HG02973 (cell line): ENCODE measurements at regions not wholly inside any gene's neighbourhood (a gene's known extent, or its start where the extent isn't known, plus 50 kb on each side); places are given as distances from the start of the nearest gene placed in this dataset.
"Not testable (repeated sequence)": the region's sequence is repeated elsewhere in the genome, so short reads cannot be mapped to it uniquely, and the experiment has no call there.

Source experiments
- ATAC-seq: cut with Tn5 transposase; IDR thresholded peaks from one replicate; pipeline ENCODE4 v1.9.1; 2021; ENCODE audit warnings: moderate library complexity; ENCODE audit not compliant: unreplicated experiment

GRCh38 chr6:144667532-144668503, 382.7 kb downstream of the UTRN start:
- no peak for ATAC-seq

- not testable (repeated sequence) for ATAC-seq
Observed at GRCh38 chr6:144670259-144670658, 385.1 kb downstream of the UTRN start.

GRCh38 chr6:144673807-144674206, 388.7 kb downstream of the UTRN start:
- no peak for ATAC-seq

DNA sequence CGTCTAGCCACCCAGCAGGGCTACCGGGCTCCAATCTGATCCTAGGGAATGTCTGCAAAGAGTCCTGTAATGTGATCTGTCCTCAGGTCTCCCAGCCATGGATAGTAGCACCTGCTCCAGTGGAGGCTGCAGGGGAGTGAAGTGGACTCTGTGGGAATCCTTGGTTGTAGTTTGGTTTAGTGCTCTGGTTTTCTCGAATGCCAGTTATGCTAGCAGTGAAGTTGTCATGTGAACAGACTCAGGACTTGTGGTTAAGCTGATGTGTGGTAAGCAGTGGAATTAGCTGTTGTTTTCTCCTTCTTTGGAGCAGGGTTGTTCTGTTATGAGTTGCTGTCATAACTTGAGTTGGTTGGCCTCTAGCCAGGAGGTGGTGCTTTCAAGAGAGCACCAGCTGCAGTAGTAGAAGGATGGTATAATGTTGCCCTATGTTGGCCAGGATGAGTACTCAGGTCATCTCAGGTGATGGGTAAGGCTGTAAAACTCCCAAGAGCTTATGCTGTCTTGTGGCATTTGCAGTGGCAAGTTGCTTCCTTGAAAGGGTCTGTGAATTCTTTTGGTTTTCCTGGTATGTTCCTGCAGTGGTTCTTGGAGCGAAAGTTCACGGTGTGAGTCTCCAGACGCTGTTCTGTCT, 390.2 kb downstream of the UTRN start:
- ATAC-seq, result no peak

DNA sequence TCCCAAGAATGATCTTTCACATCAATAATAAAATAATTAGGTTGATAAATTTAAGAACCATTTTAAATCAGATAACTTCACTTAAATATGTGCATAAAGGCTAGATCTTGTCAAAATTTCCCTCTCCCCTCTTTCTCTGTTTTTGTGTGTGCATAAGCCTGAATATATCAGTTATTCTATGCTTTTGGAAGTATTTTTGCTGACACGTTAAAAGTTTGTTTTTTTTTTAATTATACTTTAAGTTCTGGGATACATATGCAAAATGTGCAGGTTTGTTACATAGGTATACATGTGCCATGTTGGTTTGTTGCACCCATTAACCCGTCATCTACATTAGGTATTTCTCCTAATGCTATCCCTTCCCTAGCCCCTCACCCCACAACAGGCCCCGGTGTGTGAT, 391.2 kb downstream of the UTRN start:
- ATAC-seq, result not testable (repeated sequence)

DNA sequence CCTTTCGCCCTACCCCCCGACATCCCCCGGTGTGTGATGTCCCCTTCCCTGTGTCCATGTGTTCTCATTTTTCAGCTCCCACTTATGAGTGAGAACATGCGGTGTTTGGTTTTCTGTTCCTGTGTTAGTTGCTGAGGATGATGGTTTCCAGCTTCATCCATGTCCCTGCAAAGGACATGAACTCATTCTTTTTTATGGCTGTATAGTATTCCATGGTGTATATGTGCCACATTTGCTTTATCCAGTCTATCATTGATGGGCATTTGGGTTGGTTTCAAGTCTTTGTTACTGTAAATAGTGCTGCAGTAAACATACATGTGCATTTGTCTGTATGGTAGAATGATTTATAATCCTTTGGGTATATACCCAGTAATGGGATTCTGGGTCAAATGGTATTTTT, 392.1 kb downstream of the UTRN start:
- ATAC-seq, result not testable (repeated sequence)

GRCh38 chr6:144678844-144679243, 393.7 kb downstream of the UTRN start:
- no peak for ATAC-seq

DNA sequence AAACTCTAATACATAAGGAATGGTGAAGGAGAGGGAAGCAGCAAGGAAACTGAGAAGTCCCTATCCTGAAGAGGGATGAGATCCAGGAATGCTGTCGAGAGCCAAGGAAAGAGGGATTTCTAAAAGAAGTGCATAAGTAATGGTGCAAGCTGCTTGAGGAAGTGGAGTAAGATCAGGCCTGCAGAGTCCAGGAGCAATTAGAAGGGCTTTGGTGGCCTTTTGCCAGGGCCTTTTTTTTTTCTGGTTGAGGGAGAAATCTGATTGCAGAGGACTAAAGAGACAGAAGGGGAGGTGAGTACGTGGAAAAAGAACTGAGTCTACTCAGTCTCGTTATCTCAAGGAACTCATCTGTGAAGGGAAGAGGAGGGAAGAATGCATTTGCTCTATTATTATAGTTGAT, 396.2 kb downstream of the UTRN start:
- no peak for ATAC-seq

GRCh38 chr6:144683216-144684070, 398.3 kb downstream of the UTRN start:
- no peak for ATAC-seq

- ATAC-seq, result no peak
Observed at GRCh38 chr6:144688713-144689112, 403.6 kb downstream of the UTRN start.

DNA sequence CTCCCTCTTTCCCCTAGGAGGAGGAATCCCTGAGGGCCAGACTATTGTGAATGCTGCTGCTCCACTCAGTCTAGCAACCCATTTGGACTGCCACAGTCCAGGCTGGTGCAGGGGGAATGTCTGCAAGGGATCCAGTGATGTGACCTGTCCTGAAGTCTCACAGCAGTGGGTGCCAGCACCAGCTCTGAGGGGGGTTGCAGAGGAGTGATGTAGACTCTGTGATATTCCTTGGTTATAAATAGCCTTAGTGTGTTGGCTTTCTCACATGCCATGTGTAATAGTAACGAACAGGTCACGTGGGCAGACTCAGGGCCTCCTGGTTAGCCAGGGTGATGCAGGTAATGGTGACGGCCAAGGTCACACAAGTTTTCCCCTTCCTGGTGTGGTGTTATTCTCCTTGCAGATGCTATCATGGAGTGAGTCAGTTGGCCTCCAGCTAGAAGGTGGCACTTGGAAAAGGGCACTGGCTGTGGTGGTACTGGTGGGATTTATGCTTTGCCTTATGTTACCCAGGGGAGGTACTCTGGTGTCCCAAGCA, 404.4 kb downstream of the UTRN start:
- no peak for ATAC-seq

DNA sequence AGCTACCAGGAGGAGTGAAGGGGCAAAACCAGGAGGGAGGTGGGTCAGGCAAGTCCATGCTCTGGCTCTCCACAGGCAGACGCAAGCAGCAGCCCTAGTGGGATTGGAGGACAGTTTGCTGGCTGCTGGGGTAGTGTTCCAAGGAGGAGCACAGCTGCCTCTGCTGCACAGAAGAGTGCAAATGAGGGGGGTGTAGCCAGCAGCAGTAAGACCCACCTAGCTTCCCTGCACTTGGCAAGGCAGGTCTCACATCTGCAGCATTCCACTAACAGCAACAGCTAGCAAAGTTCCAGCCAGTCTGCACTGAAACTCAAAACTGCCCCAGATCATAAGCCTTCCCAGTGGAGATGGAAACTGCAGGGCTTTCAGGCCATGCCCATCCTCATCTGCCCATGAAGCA, 405.0 kb downstream of the UTRN start:
- no peak for ATAC-seq

DNA sequence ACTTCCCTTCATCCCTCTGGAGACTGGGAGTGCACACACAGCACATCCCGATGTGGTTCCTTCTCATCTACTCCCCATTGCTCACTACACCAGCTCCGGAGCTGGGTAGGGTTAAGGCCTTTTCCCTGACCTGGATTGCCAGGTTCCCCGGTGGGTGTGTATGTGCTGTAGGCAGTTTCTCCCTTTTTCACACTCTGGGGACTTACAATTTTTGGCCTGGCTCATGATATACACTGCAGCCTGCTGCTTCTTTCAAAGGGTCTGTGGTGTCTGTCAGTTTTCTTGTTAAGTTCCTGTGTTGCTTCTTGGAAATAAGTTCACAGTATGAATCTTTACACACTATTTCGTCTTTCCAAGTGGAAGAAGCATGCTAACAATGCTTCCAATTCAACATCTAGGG, 405.5 kb downstream of the UTRN start:
- no peak for ATAC-seq

- ATAC-seq, result not testable (repeated sequence)
Observed at GRCh38 chr6:144692050-144692449, 406.9 kb downstream of the UTRN start.

DNA sequence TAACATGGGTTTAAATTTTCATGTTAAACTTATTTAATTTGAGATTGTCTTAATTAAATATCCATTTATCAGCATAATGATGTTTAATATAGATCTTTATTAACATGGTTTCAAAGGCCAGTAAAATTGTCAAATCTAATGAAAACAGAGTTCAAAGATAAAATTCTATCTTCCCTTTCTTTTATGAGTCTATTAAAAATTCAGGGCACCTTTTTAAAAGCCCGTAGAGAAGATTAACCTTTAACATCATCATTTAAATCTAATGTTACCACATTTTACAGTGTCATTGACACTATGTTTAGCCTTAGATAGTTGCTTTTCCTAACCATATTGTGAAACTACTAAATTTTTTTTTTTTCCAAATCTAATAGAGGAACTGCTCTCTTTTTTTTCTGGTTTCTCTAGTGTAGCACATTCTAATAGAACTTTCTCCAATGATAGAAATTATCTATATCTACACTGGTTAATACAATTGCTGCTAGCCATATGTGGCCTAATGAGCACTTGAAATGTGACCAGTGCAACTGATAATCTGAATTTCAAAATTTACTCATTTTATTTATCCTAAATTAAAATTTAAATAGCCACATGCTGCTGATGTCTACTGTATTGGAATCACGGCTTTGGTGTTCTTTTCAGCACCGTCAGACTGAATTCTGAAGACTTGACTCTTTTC, 410.9 kb downstream of the UTRN start:
- no peak for ATAC-seq

- ATAC-seq, result no peak
Observed at GRCh38 chr6:144696610-144697368, 411.7 kb downstream of the UTRN start.

DNA sequence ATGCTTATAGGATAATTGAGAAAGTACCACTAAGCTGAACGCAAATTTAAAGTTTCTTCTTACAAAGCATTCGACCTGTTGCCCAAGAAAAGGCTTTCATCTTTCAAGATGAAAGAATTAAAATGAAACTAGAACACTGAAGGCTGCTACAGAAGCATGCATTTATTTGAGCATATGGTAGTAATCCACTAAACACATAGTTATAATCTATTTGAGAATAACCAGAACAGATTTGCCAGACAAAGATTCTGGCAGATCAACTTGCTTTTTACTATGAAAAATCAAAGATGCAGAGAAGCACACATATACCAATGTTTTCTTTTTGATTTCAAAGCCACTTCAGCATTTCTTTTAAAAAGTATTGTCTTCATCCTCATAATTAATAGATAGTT, 412.2 kb downstream of the UTRN start:
- no peak for ATAC-seq

DNA sequence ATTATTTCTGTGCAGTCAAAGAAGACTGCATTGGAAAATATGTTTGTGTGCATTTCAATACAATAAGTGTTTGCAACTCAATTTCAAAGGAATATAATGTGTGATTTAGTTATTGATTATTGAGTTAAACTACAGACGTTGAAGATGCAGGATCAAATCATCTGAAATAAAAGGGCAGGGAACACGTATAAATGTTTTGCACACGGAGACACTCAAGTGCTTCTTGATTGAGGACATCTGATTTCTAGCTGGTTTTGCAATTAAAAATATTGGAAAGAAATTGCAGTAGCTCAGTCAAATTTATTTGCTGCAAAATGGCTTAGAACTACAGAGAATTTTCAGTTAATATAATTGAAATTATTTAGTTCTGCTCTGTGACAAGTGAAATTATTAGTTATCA, 412.7 kb downstream of the UTRN start:
- no peak for ATAC-seq

DNA sequence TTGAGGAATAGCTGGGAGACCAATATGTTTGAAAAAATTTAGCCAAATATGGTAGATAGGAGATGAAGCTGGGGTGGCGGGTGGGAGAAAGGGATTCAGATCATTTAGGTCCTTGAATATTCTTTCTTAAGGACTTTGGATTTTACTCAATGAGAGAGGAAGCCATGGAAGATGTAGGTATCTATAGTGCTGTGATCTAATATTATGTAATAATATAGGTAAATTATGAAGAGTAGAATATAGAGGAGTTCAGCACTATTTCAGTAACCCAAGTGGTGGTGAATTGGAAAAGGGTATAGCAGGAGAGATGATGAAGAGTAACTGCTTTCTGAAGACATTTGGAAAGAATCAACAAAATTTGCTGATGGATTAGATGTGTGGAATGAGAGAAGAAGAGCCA, 417.6 kb downstream of the UTRN start:
- ATAC-seq, result no peak

DNA sequence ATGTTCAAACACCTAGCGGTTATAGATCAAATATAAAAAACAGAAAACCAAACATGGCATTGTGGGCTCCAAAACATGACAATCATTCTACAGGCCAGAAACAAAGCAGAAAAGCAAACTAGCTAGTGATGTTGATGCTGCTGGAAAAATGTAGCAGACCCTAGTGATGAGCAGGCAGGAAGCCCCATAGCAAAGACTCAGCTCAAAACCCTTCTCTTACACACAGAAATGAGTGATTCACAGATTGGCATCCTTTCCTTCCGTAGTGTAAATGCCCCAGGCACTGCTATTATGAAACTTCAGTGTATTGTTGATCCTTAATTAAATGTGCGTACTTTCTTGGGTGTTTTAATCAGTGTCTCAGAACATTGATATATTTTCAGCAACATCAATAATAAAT, 425.1 kb downstream of the UTRN start:
- ATAC-seq, result no peak
